HEK293T (cell line): ENCODE measurements at regions not wholly inside any gene's neighbourhood (a gene's known extent, or its start where the extent isn't known, plus 50 kb on each side); places are given as distances from the start of the nearest gene placed in this dataset.

Source experiments
- FOXA1 ChIP-seq: fragments of 450-650 bp; IDR thresholded peaks from 2 replicates; pipeline ENCODE4 v1.6.1; 2016; ENCODE audit warnings: mild to moderate bottlenecking
- FOXK2 ChIP-seq: fragments of 450-650 bp; IDR thresholded peaks from 2 replicates; pipeline ENCODE4 v1.6.1; 2016; ENCODE audit warnings: mild to moderate bottlenecking
- L3MBTL2 ChIP-seq: fragments of 450-650 bp; conservative IDR thresholded peaks from 2 replicates; pipeline ENCODE4 v1.6.1; 2016; ENCODE audit warnings: mild to moderate bottlenecking
- SUZ12 ChIP-seq: fragments of 450-650 bp; IDR thresholded peaks from 2 replicates; pipeline ENCODE4 v1.6.1; 2016; ENCODE audit warnings: mild to moderate bottlenecking
- TARDBP ChIP-seq: fragments of 450-650 bp; IDR thresholded peaks from 2 replicates; pipeline ENCODE4 v1.6.1; 2016

DNA sequence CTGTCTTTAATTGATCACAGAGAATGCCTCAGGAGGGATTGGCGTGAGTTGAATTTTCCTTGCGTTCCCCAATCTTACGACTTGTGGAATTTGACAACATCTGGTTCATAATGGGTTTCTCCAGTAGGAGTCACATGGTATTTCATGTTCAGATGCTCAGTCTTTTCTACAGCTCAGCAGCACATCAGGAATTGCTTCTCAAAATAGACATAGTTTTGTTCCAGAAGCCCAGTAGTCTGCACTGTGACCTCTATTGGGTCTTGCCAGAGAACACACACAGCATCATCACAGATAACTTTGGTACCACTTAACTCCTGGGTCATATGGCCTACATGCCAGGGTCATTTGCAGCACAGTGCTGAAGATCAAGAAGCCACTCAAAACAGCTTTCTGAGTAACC, 282.5 kb upstream of the HTR2A start:
- TF ChIP-seq FOXK2 = no peak
- TF ChIP-seq TARDBP = no peak
- no peak for TF ChIP-seq SUZ12
- no peak for TF ChIP-seq L3MBTL2
- TF ChIP-seq FOXA1 = no peak
